ENCODE measurements at regions not wholly inside any gene's neighbourhood (a gene's known extent, or its start where the extent isn't known, plus 50 kb on each side); places are given as distances from the start of the nearest gene placed in this dataset.
"Not testable (repeated sequence)": the region's sequence is repeated elsewhere in the genome, so short reads cannot be mapped to it uniquely, and the experiment has no call there.

DNA sequence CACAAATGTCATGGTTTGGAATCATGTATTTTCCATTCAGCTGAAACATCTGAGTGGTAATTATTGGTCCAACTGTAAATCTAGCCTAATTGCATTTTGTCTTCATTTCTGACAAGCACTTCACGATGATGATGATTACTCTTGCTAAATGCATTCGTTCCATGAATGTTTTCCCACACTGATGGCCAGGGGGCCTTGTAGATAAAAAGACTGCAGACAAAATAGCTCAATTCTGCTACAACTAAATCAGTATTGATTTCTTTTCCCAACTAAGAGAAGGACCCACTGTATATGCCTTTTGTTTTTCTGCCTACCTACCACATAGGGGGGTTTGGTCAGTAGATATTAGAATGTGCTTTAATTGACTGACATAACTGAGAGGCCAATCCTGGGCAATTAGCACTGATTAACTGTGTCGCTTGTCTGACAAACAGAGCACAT lies 1351.3 kb upstream of the NUDT12 start:
- H3K4me1 ChIP-seq (ENCODE audit: insufficient read depth, low read length): no peaks in the 10 kb centered on the region
- no peak overlapping the region for H3K9ac ChIP-seq (ENCODE audit: low read depth, low read length)
- 97% methylated on average over 3 of the region's 3 CpGs for WGBS
- no peaks in the 10 kb centered on the region for H3K27me3 ChIP-seq (ENCODE audit: insufficient read depth, low read length)
- H3K4me3 ChIP-seq (ENCODE audit: low read length): no peak overlapping the region
- no peaks in the 10 kb centered on the region for H3K36me3 ChIP-seq (ENCODE audit: insufficient read depth, low read length)
- H3K9me3 ChIP-seq (ENCODE audit: insufficient read depth, low read depth, low read length): no peaks in the 10 kb centered on the region
- H3K27ac ChIP-seq (ENCODE audit: low read depth, low read length): no peak overlapping the region

DNA sequence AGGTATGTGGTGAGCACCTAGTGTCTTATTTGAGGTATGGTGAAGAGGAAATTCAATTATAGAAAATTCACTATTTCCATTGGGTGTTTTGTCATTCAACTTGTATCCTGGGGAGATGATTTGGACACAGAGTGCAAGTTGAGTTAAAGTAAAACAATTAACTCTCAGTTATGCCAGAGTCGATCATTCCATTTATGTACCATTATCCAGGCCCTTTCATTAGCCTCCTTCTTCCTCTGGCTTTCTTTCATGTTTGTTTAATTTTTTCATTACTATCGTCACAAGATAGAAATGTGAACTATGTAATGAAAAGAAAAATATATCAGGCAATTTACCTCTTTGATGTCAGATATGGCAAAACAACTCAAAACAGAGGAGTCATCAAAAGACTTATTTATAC lies 1347.2 kb upstream of the NUDT12 start:
- WGBS: 92% methylated on average over 1 of the region's 2 CpGs
- Histone ChIP-seq H3K4me3 (ENCODE audit: low read length) (no peak overlapping the region), H3K4me1 (ENCODE audit: insufficient read depth, low read length) (no peaks in the 10 kb centered on the region), H3K27ac (ENCODE audit: low read depth, low read length) (no peak overlapping the region), H3K9ac (ENCODE audit: low read depth, low read length) (no peak overlapping the region), H3K9me3 (ENCODE audit: insufficient read depth, low read depth, low read length) (no peaks in the 10 kb centered on the region), H3K27me3 (ENCODE audit: insufficient read depth, low read length) (no peaks in the 10 kb centered on the region), H3K36me3 (ENCODE audit: insufficient read depth, low read length) (no peaks in the 10 kb centered on the region)

DNA sequence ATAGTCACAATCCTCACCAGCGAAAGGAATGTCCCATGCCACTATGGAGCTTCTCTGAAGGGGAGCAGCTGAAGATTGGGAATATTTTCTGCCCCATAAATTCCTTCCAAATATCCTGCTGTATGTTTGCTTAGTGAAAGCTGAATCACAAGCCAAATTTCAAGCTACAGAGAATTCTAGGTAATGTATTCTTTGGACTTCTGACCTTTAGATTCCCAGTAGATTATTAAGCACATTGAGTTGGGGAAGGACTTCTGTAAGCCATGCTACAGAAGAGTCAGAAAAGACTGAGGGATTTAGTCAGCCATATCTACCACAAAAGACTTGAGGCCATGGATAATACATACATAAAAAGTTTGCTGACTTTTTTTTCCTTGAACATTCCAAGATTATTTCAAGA lies 1342.0 kb upstream of the NUDT12 start:
- Histone ChIP-seq H3K9ac (ENCODE audit: low read depth, low read length) (no peak overlapping the region), H3K27ac (ENCODE audit: low read depth, low read length) (no peak overlapping the region), H3K4me3 (ENCODE audit: low read length) (no peak overlapping the region), H3K9me3 (ENCODE audit: insufficient read depth, low read depth, low read length) (no peaks in the 10 kb centered on the region), H3K27me3 (ENCODE audit: insufficient read depth, low read length) (no peaks in the 10 kb centered on the region), H3K4me1 (ENCODE audit: insufficient read depth, low read length) (no peaks in the 10 kb centered on the region), H3K36me3 (ENCODE audit: insufficient read depth, low read length) (no peaks in the 10 kb centered on the region)
- 100% methylated on average over 1 of the region's 1 CpG for WGBS

DNA sequence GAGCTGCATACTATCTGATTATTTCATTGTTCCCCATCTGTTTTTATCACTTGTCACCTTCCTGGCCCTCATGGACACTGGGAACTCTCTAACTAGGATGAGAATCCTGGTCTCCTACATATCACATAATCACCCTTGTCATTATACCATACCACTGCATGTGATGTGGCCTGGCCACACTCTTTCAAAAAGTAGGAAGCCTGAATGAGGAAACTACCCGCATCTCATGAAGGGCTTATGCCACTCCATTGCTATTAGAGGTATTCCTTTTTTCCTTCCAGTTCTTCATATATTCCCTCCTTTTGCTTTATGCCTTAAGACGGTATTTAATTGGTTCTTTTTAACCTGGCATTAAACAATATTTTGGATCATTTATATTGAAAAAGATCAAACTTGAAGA lies 1341.4 kb upstream of the NUDT12 start:
- H3K4me3 ChIP-seq (ENCODE audit: low read length): no peak overlapping the region
- WGBS: 100% methylated on average over 2 of the region's 2 CpGs
- H3K36me3 ChIP-seq (ENCODE audit: insufficient read depth, low read length): no peaks in the 10 kb centered on the region

DNA sequence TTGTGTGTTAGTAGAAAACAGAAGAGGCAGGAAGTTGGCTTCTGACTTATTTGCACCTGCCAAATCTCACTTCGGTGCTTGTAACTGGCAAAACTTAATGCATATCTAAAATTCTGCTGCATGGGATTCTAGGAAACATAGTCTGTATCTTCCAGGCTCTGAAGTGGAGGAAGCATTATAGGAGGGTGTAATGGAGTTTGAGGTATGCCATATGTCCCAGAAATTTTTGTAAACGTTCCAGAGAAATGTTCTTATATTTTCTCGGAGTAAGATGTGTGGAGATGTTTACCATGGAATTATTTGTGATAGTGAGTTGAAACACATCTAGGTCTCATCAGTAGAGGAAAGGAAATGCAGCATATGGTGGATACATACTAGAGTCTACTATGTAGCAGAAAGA lies 1329.0 kb upstream of the NUDT12 start:
- no peak overlapping the region for H3K9ac ChIP-seq (ENCODE audit: low read depth, low read length)
- no peak overlapping the region for H3K27ac ChIP-seq (ENCODE audit: low read depth, low read length)
- H3K36me3 ChIP-seq (ENCODE audit: insufficient read depth, low read length): no peaks in the 10 kb centered on the region
- no peaks in the 10 kb centered on the region for H3K4me1 ChIP-seq (ENCODE audit: insufficient read depth, low read length)
- H3K4me3 ChIP-seq (ENCODE audit: low read length): no peak overlapping the region
- H3K27me3 ChIP-seq (ENCODE audit: insufficient read depth, low read length): no peaks in the 10 kb centered on the region
- H3K9me3 ChIP-seq (ENCODE audit: insufficient read depth, low read depth, low read length): no peaks in the 10 kb centered on the region
- 97% methylated on average over 3 of the region's 3 CpGs for WGBS

More for the DNA sequence above, 1341.4 kb upstream of the NUDT12 start:
- Histone ChIP-seq H3K4me1 (ENCODE audit: insufficient read depth, low read length) (no peaks in the 10 kb centered on the region), H3K9me3 (ENCODE audit: insufficient read depth, low read depth, low read length) (no peaks in the 10 kb centered on the region), H3K27me3 (ENCODE audit: insufficient read depth, low read length) (no peaks in the 10 kb centered on the region), H3K9ac (ENCODE audit: low read depth, low read length) (no peak overlapping the region), H3K27ac (ENCODE audit: low read depth, low read length) (no peak overlapping the region)

DNA sequence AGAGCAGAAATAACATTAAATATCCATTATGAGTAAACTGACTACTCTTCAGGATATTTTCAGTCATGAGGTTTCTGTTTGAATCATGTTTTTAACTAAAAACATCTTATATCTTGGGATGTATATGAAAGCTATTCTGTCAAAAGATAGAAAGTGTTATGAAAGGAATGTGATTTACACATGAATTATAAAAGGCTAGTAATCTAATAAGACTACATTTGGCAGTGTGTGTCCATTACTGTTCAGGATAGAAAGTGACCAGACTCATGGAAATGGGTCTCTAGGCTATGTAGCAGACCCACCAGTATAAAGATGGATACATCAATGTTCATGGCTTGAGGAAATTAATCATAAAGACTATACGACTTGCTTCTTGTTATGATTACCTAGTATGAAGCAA lies 1328.2 kb upstream of the NUDT12 start:
- Histone ChIP-seq H3K36me3 (ENCODE audit: insufficient read depth, low read length) (no peaks in the 10 kb centered on the region), H3K27ac (ENCODE audit: low read depth, low read length) (no peak overlapping the region), H3K9me3 (ENCODE audit: insufficient read depth, low read depth, low read length) (no peaks in the 10 kb centered on the region), H3K9ac (ENCODE audit: low read depth, low read length) (no peak overlapping the region), H3K4me3 (ENCODE audit: low read length) (no peak overlapping the region), H3K27me3 (ENCODE audit: insufficient read depth, low read length) (no peaks in the 10 kb centered on the region), H3K4me1 (ENCODE audit: insufficient read depth, low read length) (no peaks in the 10 kb centered on the region)
- WGBS: 80% methylated on average over 1 of the region's 1 CpG

DNA sequence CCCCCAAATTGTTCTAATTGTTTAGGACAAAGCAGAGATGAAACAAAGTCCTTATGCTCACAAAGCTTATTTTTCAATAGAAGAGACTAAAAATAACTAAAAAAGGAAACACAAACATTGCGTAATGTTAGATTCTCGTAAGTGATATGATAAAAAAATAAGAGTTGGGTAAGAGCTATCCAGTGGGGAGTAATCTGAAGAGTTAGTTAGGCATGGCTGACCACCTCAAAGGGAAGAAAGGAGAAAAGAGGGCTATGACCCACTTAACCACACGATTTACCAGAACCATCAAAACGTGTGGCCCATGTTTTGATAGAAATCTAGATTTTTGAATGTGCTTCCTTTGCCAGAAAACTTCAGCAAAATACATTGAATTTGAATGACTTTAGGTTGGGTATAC lies 1296.8 kb upstream of the NUDT12 start:
- 97% methylated on average over 4 of the region's 4 CpGs for WGBS
- H3K9ac ChIP-seq (ENCODE audit: low read depth, low read length): no peak overlapping the region

DNA sequence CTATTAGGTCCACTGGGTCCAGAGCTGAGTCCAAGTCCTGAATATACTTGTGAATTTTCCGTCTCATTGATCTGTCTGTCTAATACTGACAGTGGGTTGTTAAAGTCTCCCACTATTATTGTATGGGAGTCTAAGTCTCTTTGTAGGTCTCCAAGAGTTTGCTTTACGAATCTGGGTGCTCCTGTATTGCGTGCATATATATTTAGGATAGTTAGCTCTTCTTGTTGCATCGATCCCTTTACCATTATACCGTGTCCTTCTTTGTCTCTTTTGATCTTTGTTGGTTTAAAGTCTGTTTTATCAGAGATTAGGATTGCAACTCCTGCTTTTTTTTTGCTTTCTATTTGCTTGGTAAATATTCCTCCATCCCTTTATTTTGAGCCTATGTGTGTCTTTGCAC lies 1289.5 kb upstream of the NUDT12 start:
- H3K9me3 ChIP-seq (ENCODE audit: insufficient read depth, low read depth, low read length); H3K36me3 ChIP-seq (ENCODE audit: insufficient read depth, low read length); H3K4me1 ChIP-seq (ENCODE audit: insufficient read depth, low read length); H3K4me3 ChIP-seq (ENCODE audit: low read length); H3K9ac ChIP-seq (ENCODE audit: low read depth, low read length); H3K27me3 ChIP-seq (ENCODE audit: insufficient read depth, low read length); H3K27ac ChIP-seq (ENCODE audit: low read depth, low read length): not testable (repeated sequence)
- WGBS: 100% methylated on average over 3 of the region's 5 CpGs

More for the DNA sequence above, 1296.8 kb upstream of the NUDT12 start:
- Histone ChIP-seq H3K4me1 (ENCODE audit: insufficient read depth, low read length) (no peaks in the 10 kb centered on the region), H3K9me3 (ENCODE audit: insufficient read depth, low read depth, low read length) (no peaks in the 10 kb centered on the region), H3K36me3 (ENCODE audit: insufficient read depth, low read length) (no peaks in the 10 kb centered on the region), H3K27me3 (ENCODE audit: insufficient read depth, low read length) (no peaks in the 10 kb centered on the region), H3K4me3 (ENCODE audit: low read length) (no peak overlapping the region), H3K27ac (ENCODE audit: low read depth, low read length) (no peak overlapping the region)

DNA sequence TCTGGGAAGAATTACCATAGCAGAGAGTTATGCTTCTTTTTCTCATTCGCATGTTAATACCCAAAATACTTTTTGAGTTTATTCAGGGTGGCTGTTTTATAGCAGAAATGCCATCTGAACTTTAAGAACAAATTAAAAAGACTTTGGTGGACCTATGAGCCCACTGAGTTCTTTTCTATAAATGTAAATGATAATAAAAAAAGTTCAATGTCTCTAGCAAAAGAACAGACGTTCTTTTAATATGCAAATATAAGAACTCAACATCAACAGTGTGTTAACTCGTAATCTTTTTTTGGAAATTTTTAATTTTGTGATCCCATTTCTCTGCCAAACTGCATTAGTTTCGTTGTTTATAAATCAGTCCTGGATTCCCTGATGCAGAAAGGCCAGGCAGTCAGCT lies 1283.0 kb upstream of the NUDT12 start:
- H3K36me3 ChIP-seq (ENCODE audit: insufficient read depth, low read length): no peaks in the 10 kb centered on the region
- no peaks in the 10 kb centered on the region for H3K27me3 ChIP-seq (ENCODE audit: insufficient read depth, low read length)
- H3K9me3 ChIP-seq (ENCODE audit: insufficient read depth, low read depth, low read length): no peaks in the 10 kb centered on the region
- no peak overlapping the region for H3K4me3 ChIP-seq (ENCODE audit: low read length)
- peaks cover 20% of the 10 kb centered on the region for H3K4me1 ChIP-seq (ENCODE audit: insufficient read depth, low read length)
- no peak overlapping the region for H3K9ac ChIP-seq (ENCODE audit: low read depth, low read length)
- WGBS: 75% methylated on average over 3 of the region's 4 CpGs
- H3K27ac ChIP-seq (ENCODE audit: low read depth, low read length): no peak overlapping the region

DNA sequence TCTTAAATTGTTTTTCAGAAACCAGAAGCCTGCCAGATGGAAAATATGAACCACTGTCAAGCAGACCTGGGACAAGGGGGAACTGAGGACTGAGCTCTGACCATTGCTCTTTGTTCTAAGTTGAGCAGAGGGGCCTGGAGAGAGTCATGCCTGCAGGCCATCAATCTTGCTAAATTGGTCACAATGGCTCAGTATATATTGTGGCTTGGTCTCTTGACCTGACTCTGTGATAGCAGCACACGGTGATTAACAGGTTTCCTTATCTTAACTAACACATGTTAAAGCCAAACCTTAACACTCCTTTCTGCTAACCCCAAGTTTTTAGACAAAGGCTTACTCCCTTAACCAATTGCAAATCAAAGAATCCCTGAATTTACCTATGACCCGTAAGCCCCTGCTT lies 1281.2 kb upstream of the NUDT12 start:
- Histone ChIP-seq H3K36me3 (ENCODE audit: insufficient read depth, low read length) (no peaks in the 10 kb centered on the region), H3K9me3 (ENCODE audit: insufficient read depth, low read depth, low read length) (no peaks in the 10 kb centered on the region)
- 69% methylated on average over 2 of the region's 2 CpGs for WGBS

DNA sequence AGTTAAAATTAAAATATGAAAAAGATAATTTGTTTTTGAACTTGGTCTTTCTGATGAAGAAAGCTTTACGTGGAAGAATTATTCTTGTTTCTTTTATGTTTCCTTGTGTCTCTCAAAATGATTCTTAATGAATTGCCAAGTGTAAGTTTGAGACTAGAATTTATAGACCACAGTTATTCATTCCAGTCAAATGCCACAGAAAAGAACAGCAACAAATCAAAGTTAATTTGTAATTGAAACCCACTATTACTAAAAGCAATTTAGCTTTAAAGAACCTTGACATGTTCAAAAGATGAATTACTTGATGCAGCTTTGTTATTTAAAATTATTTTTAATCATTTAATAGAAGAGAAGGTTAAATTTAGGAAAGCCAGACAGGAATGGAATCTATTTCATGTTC lies 1277.7 kb upstream of the NUDT12 start:
- Histone ChIP-seq H3K4me3 (ENCODE audit: low read length) (no peak overlapping the region), H3K9ac (ENCODE audit: low read depth, low read length) (no peak overlapping the region), H3K36me3 (ENCODE audit: insufficient read depth, low read length) (no peaks in the 10 kb centered on the region), H3K4me1 (ENCODE audit: insufficient read depth, low read length) (peaks cover 30% of the 10 kb centered on the region), H3K27ac (ENCODE audit: low read depth, low read length) (no peak overlapping the region; the same call in 1 of the 2 replicates), H3K27me3 (ENCODE audit: insufficient read depth, low read length) (no peaks in the 10 kb centered on the region), H3K9me3 (ENCODE audit: insufficient read depth, low read depth, low read length) (no peaks in the 10 kb centered on the region)
- 43% methylated on average over 1 of the region's 1 CpG for WGBS

More for the DNA sequence above, 1281.2 kb upstream of the NUDT12 start:
- no peak overlapping the region for H3K4me3 ChIP-seq (ENCODE audit: low read length)
- H3K9ac ChIP-seq (ENCODE audit: low read depth, low read length): no peak overlapping the region
- peaks cover 34% of the 10 kb centered on the region for H3K4me1 ChIP-seq (ENCODE audit: insufficient read depth, low read length)
- no peak overlapping the region for H3K27ac ChIP-seq (ENCODE audit: low read depth, low read length)
- no peaks in the 10 kb centered on the region for H3K27me3 ChIP-seq (ENCODE audit: insufficient read depth, low read length)

DNA sequence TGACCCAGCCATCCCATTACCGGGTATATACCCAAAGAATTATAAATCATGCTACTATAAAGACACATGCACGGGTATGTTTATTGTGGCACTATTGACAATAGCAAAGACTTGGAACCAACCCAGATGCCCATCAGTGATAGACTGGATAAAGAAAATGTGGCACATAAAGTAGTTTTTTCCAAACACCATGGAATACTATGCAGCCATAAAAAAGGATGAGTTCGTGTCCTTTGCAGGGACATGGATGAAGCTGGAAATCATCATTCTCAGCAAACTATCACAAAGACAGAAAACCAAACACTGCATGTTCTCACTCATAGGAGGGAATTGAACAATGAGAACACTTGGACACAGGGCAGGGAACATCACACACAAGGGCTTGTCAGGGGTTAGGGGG lies 1268.9 kb upstream of the NUDT12 start:
- H3K4me1 ChIP-seq (ENCODE audit: insufficient read depth, low read length); H3K9me3 ChIP-seq (ENCODE audit: insufficient read depth, low read depth, low read length); H3K27me3 ChIP-seq (ENCODE audit: insufficient read depth, low read length); H3K27ac ChIP-seq (ENCODE audit: low read depth, low read length); H3K9ac ChIP-seq (ENCODE audit: low read depth, low read length); H3K36me3 ChIP-seq (ENCODE audit: insufficient read depth, low read length); H3K4me3 ChIP-seq (ENCODE audit: low read length): not testable (repeated sequence)
- WGBS: 96% methylated on average over 2 of the region's 3 CpGs

All from HUES64 (cell line).